ENCODE measurements at regions not wholly inside any gene's neighbourhood (a gene's known extent, or its start where the extent isn't known, plus 50 kb on each side); places are given as distances from the start of the nearest gene placed in this dataset.

- no peak for TF ChIP-seq CTCF (IDR thresholded peaks at IDR 0.05)
- no peak for TF ChIP-seq POLR2AphosphoS5 (IDR thresholded peaks at IDR 0.05)
Observed at GRCh38 chr12:23380419-23381100, 568.9 kb downstream of the SOX5 start.

Data from breast epithelium (tissue), 3 donors.